Activated naive CD4-positive, alpha-beta T cell treated with anti-CD3 and anti-CD28 coated beads, Interleukin-2, amount 10 ng/mL, durations not matched to agents 7 days and 5 days (primary cell): ENCODE measurements at regions not wholly inside any gene's neighbourhood (a gene's known extent, or its start where the extent isn't known, plus 50 kb on each side); places are given as distances from the start of the nearest gene placed in this dataset.
A peak's percentile ranks its signal among the peaks of the same experiment; 100 is the strongest.

Experiments used
- CTCF ChIA-PET: fragments of 350-600 bp; sonication (Branson Sonifier 250); formaldehyde crosslinking; loops from one replicate; lab custom pipeline; 2021; ENCODE audit warnings: antibody characterized with exemption; lab: Charles Lee
- DNase-seq: peaks from one replicate; pipeline ENCODE4 v3.0.0-alpha.2; 2020
- H3K27ac Mint-ChIP-seq: one replicate; pipeline ENCODE4 v1.8.0; 2021; ENCODE audit warnings: mild to moderate bottlenecking, moderate library complexity, mixed read lengths
- H3K27me3 Mint-ChIP-seq: one replicate; pipeline ENCODE4 v1.8.0; 2021; ENCODE audit warnings: mild to moderate bottlenecking, mixed read lengths
- H3K36me3 Mint-ChIP-seq: one replicate; pipeline ENCODE4 v1.8.0; 2021; ENCODE audit warnings: mixed read lengths
- H3K4me1 Mint-ChIP-seq: one replicate; pipeline ENCODE4 v1.8.0; 2021; ENCODE audit warnings: mixed read lengths
- H3K4me3 Mint-ChIP-seq: one replicate; pipeline ENCODE4 v1.8.0; 2021; ENCODE audit warnings: mild to moderate bottlenecking, moderate library complexity, mixed read lengths
- H3K9me3 Mint-ChIP-seq: one replicate; pipeline ENCODE4 v1.8.0; 2021; ENCODE audit warnings: mixed read lengths

- Mint-ChIP-seq H3K4me3 (no peak overlapping the region), H3K4me1 (peaks cover 2% of the 10 kb centered on the region), H3K27ac (no peak overlapping the region), H3K27me3 (peaks cover 16% of the 10 kb centered on the region), H3K36me3 (no peaks in the 10 kb centered on the region), H3K9me3 (no peaks in the 10 kb centered on the region)
- no peak for DNase-seq
- CTCF ChIA-PET = no interaction called here
Measured at GRCh38 chr5:124655921-124656511, 90.4 kb downstream of the ZNF608 start.

- no peaks in the 10 kb centered on the region for H3K36me3 Mint-ChIP-seq
- H3K4me3 Mint-ChIP-seq = no peak overlapping the region
- H3K27ac Mint-ChIP-seq = no peak overlapping the region
- no peak for DNase-seq
- H3K27me3 Mint-ChIP-seq = peaks cover 20% of the 10 kb centered on the region
- no peaks in the 10 kb centered on the region for H3K9me3 Mint-ChIP-seq
- peaks cover 4% of the 10 kb centered on the region for H3K4me1 Mint-ChIP-seq
- CTCF ChIA-PET = no interaction called here
Measured at GRCh38 chr5:124655251-124655917, 91.1 kb downstream of the ZNF608 start.

- CTCF ChIA-PET = no interaction called here
- H3K27ac Mint-ChIP-seq = no peak overlapping the region
- peaks cover 13% of the 10 kb centered on the region for H3K4me1 Mint-ChIP-seq
Measured at GRCh38 chr5:124654418-124654817, 92.0 kb downstream of the ZNF608 start.

GRCh38 chr5:124653666-124654065 is 92.8 kb downstream of the ZNF608 start:
- H3K36me3 Mint-ChIP-seq = no peaks in the 10 kb centered on the region
- H3K4me1 Mint-ChIP-seq = peaks cover 19% of the 10 kb centered on the region
- H3K9me3 Mint-ChIP-seq = no peaks in the 10 kb centered on the region
- no peak for DNase-seq
- peaks cover 30% of the 10 kb centered on the region for H3K27me3 Mint-ChIP-seq
- H3K27ac Mint-ChIP-seq = no peak overlapping the region
- H3K4me3 Mint-ChIP-seq = no peak overlapping the region
- CTCF ChIA-PET = no interaction called here

More at GRCh38 chr5:124654418-124654817, 92.0 kb downstream of the ZNF608 start:
- no peak for DNase-seq
- Mint-ChIP-seq H3K36me3 (no peaks in the 10 kb centered on the region), H3K27me3 (peaks cover 23% of the 10 kb centered on the region), H3K9me3 (no peaks in the 10 kb centered on the region), H3K4me3 (no peak overlapping the region)

- no peak for DNase-seq
- Mint-ChIP-seq H3K4me1 (peaks cover 22% of the 10 kb centered on the region), H3K36me3 (no peaks in the 10 kb centered on the region), H3K4me3 (no peak overlapping the region), H3K27me3 (peaks cover 35% of the 10 kb centered on the region), H3K27ac (no peak overlapping the region), H3K9me3 (no peaks in the 10 kb centered on the region)
- CTCF ChIA-PET = no interaction called here
Measured at GRCh38 chr5:124652892-124653441, 93.5 kb downstream of the ZNF608 start.

- no peak overlapping the region for H3K4me3 Mint-ChIP-seq
- H3K4me1 Mint-ChIP-seq = peaks cover 22% of the 10 kb centered on the region
- peaks cover 39% of the 10 kb centered on the region for H3K27me3 Mint-ChIP-seq
- no peaks in the 10 kb centered on the region for H3K9me3 Mint-ChIP-seq
- no peaks in the 10 kb centered on the region for H3K36me3 Mint-ChIP-seq
- no peak for DNase-seq
- CTCF ChIA-PET = no interaction called here
- H3K27ac Mint-ChIP-seq = no peak overlapping the region
Measured at GRCh38 chr5:124652514-124652819, 94.0 kb downstream of the ZNF608 start.

- Mint-ChIP-seq H3K27me3 (peaks cover 45% of the 10 kb centered on the region), H3K4me3 (no peak overlapping the region), H3K4me1 (peaks cover 25% of the 10 kb centered on the region), H3K27ac (no peak overlapping the region), H3K9me3 (no peaks in the 10 kb centered on the region), H3K36me3 (no peaks in the 10 kb centered on the region)
- CTCF ChIA-PET = no interaction called here
- peak; percentile 22 for DNase-seq
Measured at GRCh38 chr5:124651663-124652513, 94.6 kb downstream of the ZNF608 start.

GRCh38 chr5:124650951-124651662 is 95.3 kb downstream of the ZNF608 start:
- H3K36me3 Mint-ChIP-seq = no peaks in the 10 kb centered on the region
- H3K27ac Mint-ChIP-seq = no peak overlapping the region

GRCh38 chr5:124650147-124650561 is 96.3 kb downstream of the ZNF608 start:
- DNase-seq = no peak
- CTCF ChIA-PET = no interaction called here
- peaks cover 50% of the 10 kb centered on the region for H3K27me3 Mint-ChIP-seq
- H3K27ac Mint-ChIP-seq = no peak overlapping the region
- no peak overlapping the region for H3K4me3 Mint-ChIP-seq
- H3K4me1 Mint-ChIP-seq = peaks cover 25% of the 10 kb centered on the region
- no peaks in the 10 kb centered on the region for H3K9me3 Mint-ChIP-seq
- H3K36me3 Mint-ChIP-seq = no peaks in the 10 kb centered on the region

More at GRCh38 chr5:124650951-124651662, 95.3 kb downstream of the ZNF608 start:
- Mint-ChIP-seq H3K27me3 (peaks cover 50% of the 10 kb centered on the region), H3K4me3 (no peak overlapping the region), H3K9me3 (no peaks in the 10 kb centered on the region), H3K4me1 (peaks cover 25% of the 10 kb centered on the region)
- CTCF ChIA-PET = no interaction called here
- no peak for DNase-seq

- peak overlapping the region; percentile 79 for H3K27ac Mint-ChIP-seq
- CTCF ChIA-PET = no interaction called here
Measured at GRCh38 chr5:124649491-124650146, 96.8 kb downstream of the ZNF608 start.

GRCh38 chr5:124648902-124649467 is 97.5 kb downstream of the ZNF608 start:
- no peak for DNase-seq
- H3K36me3 Mint-ChIP-seq = no peaks in the 10 kb centered on the region
- no peak overlapping the region for H3K4me3 Mint-ChIP-seq
- H3K27ac Mint-ChIP-seq = no peak overlapping the region
- CTCF ChIA-PET = no interaction called here
- peaks cover 25% of the 10 kb centered on the region for H3K4me1 Mint-ChIP-seq
- no peaks in the 10 kb centered on the region for H3K9me3 Mint-ChIP-seq
- peaks cover 59% of the 10 kb centered on the region for H3K27me3 Mint-ChIP-seq

More at GRCh38 chr5:124649491-124650146, 96.8 kb downstream of the ZNF608 start:
- DNase-seq = peak; percentile 79
- H3K4me3 Mint-ChIP-seq = no peak overlapping the region
- peaks cover 53% of the 10 kb centered on the region for H3K27me3 Mint-ChIP-seq
- no peaks in the 10 kb centered on the region for H3K9me3 Mint-ChIP-seq
- peaks cover 25% of the 10 kb centered on the region for H3K4me1 Mint-ChIP-seq
- no peaks in the 10 kb centered on the region for H3K36me3 Mint-ChIP-seq

GRCh38 chr5:124647352-124647751 is 99.1 kb downstream of the ZNF608 start:
- DNase-seq = no peak
- Mint-ChIP-seq H3K9me3 (no peaks in the 10 kb centered on the region), H3K4me3 (no peak overlapping the region), H3K27me3 (peaks cover 59% of the 10 kb centered on the region), H3K36me3 (no peaks in the 10 kb centered on the region), H3K27ac (no peak overlapping the region), H3K4me1 (peaks cover 25% of the 10 kb centered on the region)
- CTCF ChIA-PET = no interaction called here

GRCh38 chr5:124645396-124645795 is 101.0 kb downstream of the ZNF608 start:
- Mint-ChIP-seq H3K4me1 (peaks cover 20% of the 10 kb centered on the region), H3K27me3 (peaks cover 42% of the 10 kb centered on the region), H3K4me3 (no peak overlapping the region), H3K9me3 (no peaks in the 10 kb centered on the region), H3K27ac (no peak overlapping the region), H3K36me3 (no peaks in the 10 kb centered on the region)
- CTCF ChIA-PET = no interaction called here
- DNase-seq = no peak
